BJ (cell line): ENCODE measurements at regions not wholly inside any gene's neighbourhood (a gene's known extent, or its start where the extent isn't known, plus 50 kb on each side); places are given as distances from the start of the nearest gene placed in this dataset.

Experiments used
- CTCF ChIA-PET: fragments of 350-600 bp; formaldehyde crosslinking; extraction: SDS; loops from one replicate; lab custom pipeline; 2021; ENCODE audit warnings: antibody characterized with exemption, inconsistent platforms; lab: Yijun Ruan, JAX
- POLR2A ChIA-PET: fragments of 300-600 bp; sonication (Branson Sonifier 250); formaldehyde crosslinking; extraction: SDS; loops from one replicate; lab custom pipeline; 2021; ENCODE audit warnings: antibody characterized with exemption; lab: Charles Lee
- DNase-seq: peaks from one replicate; pipeline ENCODE4 v3.0.0-alpha.2; 2011; ENCODE audit warnings: low read depth
- H3K27me3 ChIP-seq: 2 replicates; pipeline ENCODE4 v1.6.0; 2011; ENCODE audit warnings: low read length; ENCODE audit not compliant: control insufficient read depth, insufficient read depth
- H3K36me3 ChIP-seq: 2 replicates; pipeline ENCODE4 v1.5.1; 2011; ENCODE audit warnings: low read length; ENCODE audit not compliant: control insufficient read depth, insufficient read depth
- H3K4me3 ChIP-seq: 2 replicates; pipeline ENCODE4 v1.5.1; 2011; ENCODE audit warnings: low read depth, mild to moderate bottlenecking, control low read depth, low read length
- TF ChIP-seq, protein P1 (sequence below): IDR thresholded peaks from 2 replicates; pipeline ENCODE4 v1.5.1; 2011; ENCODE audit warnings: low read depth, mild to moderate bottlenecking, control low read depth, inconsistent platforms, low read length, moderate library complexity; ENCODE audit not compliant: insufficient read depth

- ChIA-PET CTCF (interaction anchor here (1.1 kb wide), 1 partner anchor 9 kb away, joined by 5 read pairs; no protein-coding TSS in a partner anchor), POLR2A (no interaction called here)
- Histone ChIP-seq H3K27me3 (no peaks in the 10 kb centered on the region), H3K36me3 (no peaks in the 10 kb centered on the region), H3K4me3 (no peak overlapping the region)
- no peak for DNase-seq
- TF ChIP-seq, protein P1, sequence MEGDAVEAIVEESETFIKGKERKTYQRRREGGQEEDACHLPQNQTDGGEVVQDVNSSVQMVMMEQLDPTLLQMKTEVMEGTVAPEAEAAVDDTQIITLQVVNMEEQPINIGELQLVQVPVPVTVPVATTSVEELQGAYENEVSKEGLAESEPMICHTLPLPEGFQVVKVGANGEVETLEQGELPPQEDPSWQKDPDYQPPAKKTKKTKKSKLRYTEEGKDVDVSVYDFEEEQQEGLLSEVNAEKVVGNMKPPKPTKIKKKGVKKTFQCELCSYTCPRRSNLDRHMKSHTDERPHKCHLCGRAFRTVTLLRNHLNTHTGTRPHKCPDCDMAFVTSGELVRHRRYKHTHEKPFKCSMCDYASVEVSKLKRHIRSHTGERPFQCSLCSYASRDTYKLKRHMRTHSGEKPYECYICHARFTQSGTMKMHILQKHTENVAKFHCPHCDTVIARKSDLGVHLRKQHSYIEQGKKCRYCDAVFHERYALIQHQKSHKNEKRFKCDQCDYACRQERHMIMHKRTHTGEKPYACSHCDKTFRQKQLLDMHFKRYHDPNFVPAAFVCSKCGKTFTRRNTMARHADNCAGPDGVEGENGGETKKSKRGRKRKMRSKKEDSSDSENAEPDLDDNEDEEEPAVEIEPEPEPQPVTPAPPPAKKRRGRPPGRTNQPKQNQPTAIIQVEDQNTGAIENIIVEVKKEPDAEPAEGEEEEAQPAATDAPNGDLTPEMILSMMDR = no peak
Observed at GRCh38 chr5:31091501-31091900, 102.0 kb upstream of the CDH6 start.

- CTCF ChIA-PET = interaction anchor here (1.1 kb wide), 1 partner anchor 10 kb away, joined by 5 read pairs; no protein-coding TSS in a partner anchor
- no peak overlapping the region for H3K4me3 ChIP-seq
- no peaks in the 10 kb centered on the region for H3K36me3 ChIP-seq
- no peak for DNase-seq
- TF ChIP-seq, protein P1 = no peak
- POLR2A ChIA-PET = no interaction called here
- H3K27me3 ChIP-seq = no peaks in the 10 kb centered on the region
Observed at GRCh38 chr5:31090467-31090866, 103.0 kb upstream of the CDH6 start.

DNA sequence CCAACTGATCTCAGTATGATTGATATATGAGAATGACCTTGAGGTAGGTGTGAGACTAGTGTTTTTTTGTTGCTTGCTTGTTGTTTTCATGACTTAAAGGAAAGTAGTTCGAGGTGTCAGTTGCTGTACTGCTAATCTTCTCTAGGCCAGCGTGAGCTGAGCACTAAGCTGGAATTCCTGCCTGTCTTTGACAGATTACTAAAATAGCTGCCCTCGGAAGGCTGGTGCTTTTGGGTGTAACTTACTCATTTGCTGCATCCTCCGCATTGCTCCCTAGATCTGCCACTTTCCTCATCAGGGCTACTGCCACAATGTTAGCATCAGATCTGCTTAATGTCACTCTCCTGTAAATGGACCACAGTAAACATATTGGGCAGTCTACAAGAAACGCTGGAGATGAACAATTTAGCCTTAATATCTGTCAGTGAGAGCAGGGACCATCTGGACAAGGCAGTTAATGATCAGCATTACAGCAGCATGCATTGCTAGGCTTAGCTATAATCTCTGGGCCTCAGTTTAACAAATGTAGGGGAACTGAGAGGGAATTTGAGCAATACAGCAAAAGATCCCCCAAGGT is 106.6 kb upstream of the CDH6 start:
- no peaks in the 10 kb centered on the region for H3K36me3 ChIP-seq
- TF ChIP-seq, protein P1 = no peak
- CTCF ChIA-PET = no interaction called here
- no peak overlapping the region for H3K4me3 ChIP-seq
- POLR2A ChIA-PET = no interaction called here
- no peak for DNase-seq
- no peaks in the 10 kb centered on the region for H3K27me3 ChIP-seq

GRCh38 chr5:31084871-31085270 is 108.6 kb upstream of the CDH6 start:
- Histone ChIP-seq H3K27me3 (no peaks in the 10 kb centered on the region), H3K36me3 (no peaks in the 10 kb centered on the region), H3K4me3 (no peak overlapping the region)
- POLR2A ChIA-PET = no interaction called here
- TF ChIP-seq, protein P1 = no peak
- no peak for DNase-seq
- CTCF ChIA-PET = no interaction called here

DNA sequence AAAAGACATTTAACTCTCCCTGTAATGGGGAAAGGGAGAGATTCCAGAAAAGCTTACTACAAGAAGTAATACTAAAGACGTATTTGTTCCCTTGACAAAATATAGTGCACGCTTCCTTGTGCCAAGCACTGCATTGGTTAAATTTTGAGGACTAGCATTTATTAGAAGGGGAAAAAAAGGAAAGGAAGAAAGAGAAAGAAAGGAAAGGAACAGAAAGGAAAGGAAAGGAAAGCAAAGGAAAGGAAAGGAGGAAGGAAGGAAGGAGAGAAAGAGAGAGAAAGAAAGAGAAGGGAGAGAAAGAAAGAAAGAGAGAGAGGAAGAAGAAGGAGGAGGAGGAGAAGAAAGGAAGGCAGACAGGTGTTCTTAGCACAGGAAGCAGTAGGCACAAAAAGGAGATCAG is 110.1 kb upstream of the CDH6 start:
- H3K36me3 ChIP-seq = no peaks in the 10 kb centered on the region
- TF ChIP-seq, protein P1 = no peak
- no peak overlapping the region for H3K4me3 ChIP-seq
- ChIA-PET POLR2A (no interaction called here), CTCF (no interaction called here)
- no peaks in the 10 kb centered on the region for H3K27me3 ChIP-seq
- no peak for DNase-seq
